ENCODE measurements at regions not wholly inside any gene's neighbourhood (a gene's known extent, or its start where the extent isn't known, plus 50 kb on each side); places are given as distances from the start of the nearest gene placed in this dataset.

- Histone ChIP-seq H3K36me3 (ENCODE audit: control insufficient read depth in 2 of 2, extremely low read depth in 1 of 2, insufficient read depth in 2 of 2, low read length in 2 of 2) (no peaks in the 10 kb centered on the region), H3K27me3 (ENCODE audit: control insufficient read depth in 2 of 2, insufficient read depth in 2 of 2, low read length in 2 of 2) (no peaks in the 10 kb centered on the region), H3K4me3 (replicated peaks in 1 of 3; ENCODE audit: insufficient read depth in 1 of 3, low read depth in 1 of 3, low read length in 3 of 3) (no peak overlapping the region), H2AFZ (ENCODE audit: low read depth, low read length) (no peak overlapping the region), H3K9ac (replicated peaks; ENCODE audit: extremely low read depth, insufficient read depth, low read length) (no peak overlapping the region), H4K20me1 (replicated peaks; ENCODE audit: control insufficient read depth, extremely low read depth, insufficient read depth, low read length) (no peaks in the 10 kb centered on the region), H3K27ac (ENCODE audit: insufficient read depth, low read depth, low read length) (no peak overlapping the region), H3K79me2 (ENCODE audit: control insufficient read depth, insufficient read depth, low read length) (no peaks in the 10 kb centered on the region), H3K9me3 (replicated peaks; ENCODE audit: control insufficient read depth, insufficient read depth, low read length) (peaks cover 3% of the 10 kb centered on the region), H3K9me1 (replicated peaks; ENCODE audit: control insufficient read depth, extremely low read depth, insufficient read depth, low read length) (no peaks in the 10 kb centered on the region), H3K4me2 (ENCODE audit: insufficient read depth, low read length) (no peak overlapping the region), H3K4me1 (ENCODE audit: control insufficient read depth, extremely low read depth, insufficient read depth, low read length) (no peaks in the 10 kb centered on the region)
- dilution Hi-C loops (cut with MboI; ENCODE audit: extremely low pct_ligation_motif_present, low sequenced_read_pairs) (no loop called here), intact Hi-C loops (cut with micrococcal nuclease) (no loop called here)
- no TSS peak for BruUV-seq (replicated peaks)
- no peak for DNase-seq (ENCODE audit: low read depth, low spot score)
- no peak for FAIRE-seq
- POLR2A ChIA-PET, result no interaction called here
- no peak for TF ChIP-seq CTCF (IDR thresholded peaks at IDR 0.05; ENCODE audit: extremely low read depth in 1 of 2, insufficient read depth in 1 of 2, low read depth in 1 of 2, low read length in 2 of 2)
- CTCF ChIA-PET, result no interaction called here
Measured at GRCh38 chr5:29930316-29930715, 1263.2 kb upstream of the CDH6 start.

GRCh38 chr5:29924107-29924506, 1269.4 kb upstream of the CDH6 start:
- POLR2A ChIA-PET, result no interaction called here
- TF ChIP-seq MYC (IDR thresholded peaks at IDR 0.05; ENCODE audit: low read depth, low read length) (no peak), POLR2A (IDR thresholded peaks at IDR 0.05; ENCODE audit: low read depth, low read length) (no peak), CTCF (IDR thresholded peaks at IDR 0.05; ENCODE audit: extremely low read depth in 1 of 2, insufficient read depth in 1 of 2, low read depth in 1 of 2, low read length in 2 of 2) (no peak), MAX (IDR thresholded peaks at IDR 0.05; ENCODE audit: insufficient read depth, insufficient read length) (no peak), POLR2AphosphoS5 (IDR thresholded peaks at IDR 0.05; ENCODE audit: insufficient read depth, low read depth, low read length) (no peak), GATA2 (IDR thresholded peaks at IDR 0.05; ENCODE audit: insufficient read depth, insufficient read length, low read depth, low read length) (no peak), JUN (IDR thresholded peaks at IDR 0.05; ENCODE audit: borderline replicate concordance, insufficient read depth, insufficient read length, low read depth) (no peak), FOS (IDR thresholded peaks at IDR 0.05; ENCODE audit: borderline replicate concordance, insufficient read depth, low read length) (no peak)
- no peak overlapping the region for H3K9ac ChIP-seq (replicated peaks; ENCODE audit: extremely low read depth, insufficient read depth, low read length)
- no peaks in the 10 kb centered on the region for H3K4me1 ChIP-seq (ENCODE audit: control insufficient read depth, extremely low read depth, insufficient read depth, low read length)
- H3K4me3 ChIP-seq (replicated peaks in 1 of 3; ENCODE audit: insufficient read depth in 1 of 3, low read depth in 1 of 3, low read length in 3 of 3), result no peak overlapping the region
- no peak overlapping the region for H2AFZ ChIP-seq (ENCODE audit: low read depth, low read length)
- no peak for FAIRE-seq
- H3K79me2 ChIP-seq (ENCODE audit: control insufficient read depth, insufficient read depth, low read length), result no peaks in the 10 kb centered on the region
- peaks cover 3% of the 10 kb centered on the region for H3K9me3 ChIP-seq (replicated peaks; ENCODE audit: control insufficient read depth, insufficient read depth, low read length)
- dilution Hi-C loops (cut with MboI; ENCODE audit: extremely low pct_ligation_motif_present, low sequenced_read_pairs) (no loop called here), intact Hi-C loops (cut with micrococcal nuclease) (no loop called here)
- no peaks in the 10 kb centered on the region for H4K20me1 ChIP-seq (replicated peaks; ENCODE audit: control insufficient read depth, extremely low read depth, insufficient read depth, low read length)
- CTCF ChIA-PET, result no interaction called here
- BruUV-seq (replicated peaks), result no TSS peak
- no peaks in the 10 kb centered on the region for H3K27me3 ChIP-seq (ENCODE audit: control insufficient read depth in 2 of 2, insufficient read depth in 2 of 2, low read length in 2 of 2)
- DNase-seq (ENCODE audit: low read depth, low spot score), result no peak
- no peak overlapping the region for H3K27ac ChIP-seq (ENCODE audit: insufficient read depth, low read depth, low read length)
- H3K9me1 ChIP-seq (replicated peaks; ENCODE audit: control insufficient read depth, extremely low read depth, insufficient read depth, low read length), result no peaks in the 10 kb centered on the region
- no peaks in the 10 kb centered on the region for H3K36me3 ChIP-seq (ENCODE audit: control insufficient read depth in 2 of 2, extremely low read depth in 1 of 2, insufficient read depth in 2 of 2, low read length in 2 of 2)
- no peak overlapping the region for H3K4me2 ChIP-seq (ENCODE audit: insufficient read depth, low read length)

Measured in endothelial cell of umbilical vein (primary cell).